ENCODE measurements at regions not wholly inside any gene's neighbourhood (a gene's known extent, or its start where the extent isn't known, plus 50 kb on each side); places are given as distances from the start of the nearest gene placed in this dataset.

GRCh38 chr10:126849646-126850045 lies 55.6 kb upstream of the DOCK1 start:
- TF ChIP-seq CTCF (IDR thresholded peaks at IDR 0.05) = no peak
- no peak for TF ChIP-seq POLR2A (IDR thresholded peaks at IDR 0.05)
- TF ChIP-seq EP300 (IDR thresholded peaks at IDR 0.05) = no peak

All from tibial nerve (tissue), 4 donors.